ENCODE measurements at regions not wholly inside any gene's neighbourhood (a gene's known extent, or its start where the extent isn't known, plus 50 kb on each side); places are given as distances from the start of the nearest gene placed in this dataset.

- TF ChIP-seq EZH2phosphoT487 (IDR thresholded peaks at IDR 0.05; ENCODE audit: insufficient read depth, low read depth) (no peak), EZH2 (IDR thresholded peaks at IDR 0.05; ENCODE audit: insufficient read depth, poor library complexity, severe bottlenecking) (no peak)
- Histone ChIP-seq H3K9me3 (ENCODE audit: low read depth) (no peaks in the 10 kb centered on the region), H3K36me3 (ENCODE audit: low read depth) (no peaks in the 10 kb centered on the region), H3K4me3 (no peak overlapping the region), H3K27ac (no peak overlapping the region), H3K4me1 (ENCODE audit: insufficient read depth) (no peaks in the 10 kb centered on the region), H3K9me2 (ENCODE audit: insufficient read depth) (no peaks in the 10 kb centered on the region), H3K4me2 (ENCODE audit: unreplicated experiment) (no peak overlapping the region), H3F3A (ENCODE audit: insufficient read depth) (no peaks in the 10 kb centered on the region), H3K27me3 (replicated peaks; ENCODE audit: insufficient read depth) (no peaks in the 10 kb centered on the region), H2AFZ (no peak overlapping the region), H3K79me2 (ENCODE audit: insufficient read depth) (no peaks in the 10 kb centered on the region), H3K9ac (no peak overlapping the region), H4K20me1 (ENCODE audit: insufficient read depth) (no peaks in the 10 kb centered on the region)
- no peak for DNase-seq
- 7% methylated on average over 2 of the region's 2 CpGs for WGBS, 2 experiments (ENCODE audit: low coverage in 1 of 2, low lambda C conversion rate in 2 of 2, missing lambda C conversion rate in 2 of 2)
- in situ Hi-C loops (cut with MboI), result no loop called here
Observed at GRCh38 chr7:108818742-108819141, 249.1 kb downstream of the DNAJB9 start.

- no peak overlapping the region for H2AFZ ChIP-seq
- no peaks in the 10 kb centered on the region for H3K79me2 ChIP-seq (ENCODE audit: insufficient read depth)
- H3K27ac ChIP-seq, result peak overlapping the region; percentile 37; the same call in 1 of the 2 replicates
- in situ Hi-C loops (cut with MboI), result no loop called here
- 1 to 4% methylated on average over 3 of the region's 3 CpGs for WGBS, 2 experiments (ENCODE audit: low coverage in 1 of 2, low lambda C conversion rate in 2 of 2, missing lambda C conversion rate in 2 of 2)
- no peak overlapping the region for H3K9ac ChIP-seq
- no peaks in the 10 kb centered on the region for H3K36me3 ChIP-seq (ENCODE audit: low read depth)
- no peaks in the 10 kb centered on the region for H3K27me3 ChIP-seq (replicated peaks; ENCODE audit: insufficient read depth)
- H4K20me1 ChIP-seq (ENCODE audit: insufficient read depth), result no peaks in the 10 kb centered on the region
- no peak overlapping the region for H3K4me3 ChIP-seq
- DNase-seq, result peak; percentile 62
- H3F3A ChIP-seq (ENCODE audit: insufficient read depth), result no peaks in the 10 kb centered on the region
- H3K4me1 ChIP-seq (ENCODE audit: insufficient read depth), result no peaks in the 10 kb centered on the region
- no peak overlapping the region for H3K4me2 ChIP-seq (ENCODE audit: unreplicated experiment)
- TF ChIP-seq EZH2 (IDR thresholded peaks at IDR 0.05; ENCODE audit: insufficient read depth, poor library complexity, severe bottlenecking) (no peak), EZH2phosphoT487 (IDR thresholded peaks at IDR 0.05; ENCODE audit: insufficient read depth, low read depth) (no peak)
- no peaks in the 10 kb centered on the region for H3K9me3 ChIP-seq (ENCODE audit: low read depth)
- H3K9me2 ChIP-seq (ENCODE audit: insufficient read depth), result no peaks in the 10 kb centered on the region
Observed at GRCh38 chr7:108824840-108825580, 255.3 kb downstream of the DNAJB9 start.

- 3 to 4% methylated on average over 2 of the region's 2 CpGs for WGBS, 2 experiments (ENCODE audit: low coverage in 1 of 2, low lambda C conversion rate in 2 of 2, missing lambda C conversion rate in 2 of 2)
- Histone ChIP-seq H3K4me2 (ENCODE audit: unreplicated experiment) (no peak overlapping the region), H3K27ac (no peak overlapping the region)
Observed at GRCh38 chr7:108825581-108825909, 255.9 kb downstream of the DNAJB9 start.

GRCh38 chr7:108836256-108836655 lies 266.6 kb downstream of the DNAJB9 start:
- no peak for DNase-seq
- H3F3A ChIP-seq (ENCODE audit: insufficient read depth), result no peaks in the 10 kb centered on the region
- H3K4me1 ChIP-seq (ENCODE audit: insufficient read depth), result no peaks in the 10 kb centered on the region
- H3K9ac ChIP-seq, result no peak overlapping the region
- H3K27ac ChIP-seq, result no peak overlapping the region
- no peaks in the 10 kb centered on the region for H3K27me3 ChIP-seq (replicated peaks; ENCODE audit: insufficient read depth)
- no peaks in the 10 kb centered on the region for H3K36me3 ChIP-seq (ENCODE audit: low read depth)
- in situ Hi-C loops (cut with MboI), result no loop called here
- no peaks in the 10 kb centered on the region for H3K79me2 ChIP-seq (ENCODE audit: insufficient read depth)
- H3K4me2 ChIP-seq (ENCODE audit: unreplicated experiment), result no peak overlapping the region
- no peak overlapping the region for H3K4me3 ChIP-seq
- no peaks in the 10 kb centered on the region for H4K20me1 ChIP-seq (ENCODE audit: insufficient read depth)
- no peaks in the 10 kb centered on the region for H3K9me3 ChIP-seq (ENCODE audit: low read depth)
- H2AFZ ChIP-seq, result no peak overlapping the region
- TF ChIP-seq EZH2 (IDR thresholded peaks at IDR 0.05; ENCODE audit: insufficient read depth, poor library complexity, severe bottlenecking), result no peak
- TF ChIP-seq EZH2phosphoT487 (IDR thresholded peaks at IDR 0.05; ENCODE audit: insufficient read depth, low read depth), result no peak
- H3K9me2 ChIP-seq (ENCODE audit: insufficient read depth), result no peaks in the 10 kb centered on the region

More at GRCh38 chr7:108825581-108825909, 255.9 kb downstream of the DNAJB9 start:
- no peaks in the 10 kb centered on the region for H4K20me1 ChIP-seq (ENCODE audit: insufficient read depth)
- H3K4me1 ChIP-seq (ENCODE audit: insufficient read depth), result no peaks in the 10 kb centered on the region
- H3K4me3 ChIP-seq, result no peak overlapping the region
- no peak for TF ChIP-seq EZH2phosphoT487 (IDR thresholded peaks at IDR 0.05; ENCODE audit: insufficient read depth, low read depth)
- H3K9ac ChIP-seq, result no peak overlapping the region
- H3F3A ChIP-seq (ENCODE audit: insufficient read depth), result no peaks in the 10 kb centered on the region
- no peaks in the 10 kb centered on the region for H3K36me3 ChIP-seq (ENCODE audit: low read depth)
- no peak for DNase-seq
- no peaks in the 10 kb centered on the region for H3K27me3 ChIP-seq (replicated peaks; ENCODE audit: insufficient read depth)
- no peaks in the 10 kb centered on the region for H3K79me2 ChIP-seq (ENCODE audit: insufficient read depth)
- no peaks in the 10 kb centered on the region for H3K9me3 ChIP-seq (ENCODE audit: low read depth)
- no peaks in the 10 kb centered on the region for H3K9me2 ChIP-seq (ENCODE audit: insufficient read depth)
- in situ Hi-C loops (cut with MboI), result no loop called here
- no peak overlapping the region for H2AFZ ChIP-seq

- Histone ChIP-seq H3K9me3 (ENCODE audit: low read depth) (no peaks in the 10 kb centered on the region), H3K9me2 (ENCODE audit: insufficient read depth) (no peaks in the 10 kb centered on the region), H3K4me2 (ENCODE audit: unreplicated experiment) (no peak overlapping the region), H3K27ac (no peak overlapping the region), H3K79me2 (ENCODE audit: insufficient read depth) (no peaks in the 10 kb centered on the region), H2AFZ (no peak overlapping the region), H3K4me3 (no peak overlapping the region), H4K20me1 (ENCODE audit: insufficient read depth) (no peaks in the 10 kb centered on the region), H3F3A (ENCODE audit: insufficient read depth) (no peaks in the 10 kb centered on the region), H3K4me1 (ENCODE audit: insufficient read depth) (no peaks in the 10 kb centered on the region), H3K36me3 (ENCODE audit: low read depth) (no peaks in the 10 kb centered on the region), H3K27me3 (replicated peaks; ENCODE audit: insufficient read depth) (no peaks in the 10 kb centered on the region), H3K9ac (no peak overlapping the region)
- in situ Hi-C loops (cut with MboI), result no loop called here
- TF ChIP-seq EZH2 (IDR thresholded peaks at IDR 0.05; ENCODE audit: insufficient read depth, poor library complexity, severe bottlenecking), result no peak
- TF ChIP-seq EZH2phosphoT487 (IDR thresholded peaks at IDR 0.05; ENCODE audit: insufficient read depth, low read depth), result no peak
- no peak for DNase-seq
- 0 to 1% methylated on average over 4 of the region's 4 CpGs for WGBS, 2 experiments (ENCODE audit: low coverage in 1 of 2, low lambda C conversion rate in 2 of 2, missing lambda C conversion rate in 2 of 2)
Observed at GRCh38 chr7:108838198-108838597, 268.5 kb downstream of the DNAJB9 start.
